ENCODE measurements at regions not wholly inside any gene's neighbourhood (a gene's known extent, or its start where the extent isn't known, plus 50 kb on each side); places are given as distances from the start of the nearest gene placed in this dataset.

- TF ChIP-seq PATZ1 (CRISPR knock-in tag; IDR thresholded peaks at IDR 0.05; ENCODE audit: borderline replicate concordance) (no peak), ZFP3 (CRISPR knock-in tag; IDR thresholded peaks at IDR 0.05) (no peak), ZNF70 (CRISPR knock-in tag; IDR thresholded peaks at IDR 0.05) (no peak), RARB (CRISPR knock-in tag; IDR thresholded peaks at IDR 0.05) (no peak), ISL1 (CRISPR knock-in tag; IDR thresholded peaks at IDR 0.05) (no peak), TSHZ2 (CRISPR knock-in tag; IDR thresholded peaks at IDR 0.05) (no peak), BACH2 (CRISPR knock-in tag; IDR thresholded peaks at IDR 0.05; ENCODE audit: borderline replicate concordance) (no peak), ARNTL (CRISPR knock-in tag; IDR thresholded peaks at IDR 0.05; ENCODE audit: borderline replicate concordance, low read depth) (no peak), POU6F1 (CRISPR knock-in tag; IDR thresholded peaks at IDR 0.05; ENCODE audit: borderline replicate concordance, low read depth) (no peak), CREB5 (CRISPR knock-in tag; IDR thresholded peaks at IDR 0.05; ENCODE audit: low read depth) (no peak), CSRNP3 (CRISPR knock-in tag; IDR thresholded peaks at IDR 0.05) (no peak)
These were observed 127.0 kb downstream of the PRELID2 start for GRCh38 chr5:145708169-145708568.
